ENCODE measurements at regions not wholly inside any gene's neighbourhood (a gene's known extent, or its start where the extent isn't known, plus 50 kb on each side); places are given as distances from the start of the nearest gene placed in this dataset.

DNA sequence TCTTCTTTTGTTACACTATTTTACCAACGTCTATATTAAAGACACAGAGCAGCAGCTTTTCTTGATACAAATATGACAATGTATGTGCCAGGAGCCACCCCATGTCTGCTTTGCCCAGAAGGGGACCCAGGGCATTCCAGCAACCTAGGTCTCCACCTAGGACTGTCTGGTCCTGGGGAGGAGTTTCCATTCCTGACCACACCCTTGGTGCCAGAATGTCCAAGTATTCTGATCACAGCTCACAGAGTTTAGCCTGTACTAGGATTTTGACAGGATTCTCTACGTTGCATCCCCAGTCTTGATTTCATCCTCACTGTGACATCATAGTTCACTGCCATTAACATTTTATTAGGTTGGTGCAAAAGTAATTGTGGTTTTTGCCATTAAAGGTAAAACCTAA is 224.7 kb downstream of the SREK1 start:
- TF ChIP-seq, protein P1, sequence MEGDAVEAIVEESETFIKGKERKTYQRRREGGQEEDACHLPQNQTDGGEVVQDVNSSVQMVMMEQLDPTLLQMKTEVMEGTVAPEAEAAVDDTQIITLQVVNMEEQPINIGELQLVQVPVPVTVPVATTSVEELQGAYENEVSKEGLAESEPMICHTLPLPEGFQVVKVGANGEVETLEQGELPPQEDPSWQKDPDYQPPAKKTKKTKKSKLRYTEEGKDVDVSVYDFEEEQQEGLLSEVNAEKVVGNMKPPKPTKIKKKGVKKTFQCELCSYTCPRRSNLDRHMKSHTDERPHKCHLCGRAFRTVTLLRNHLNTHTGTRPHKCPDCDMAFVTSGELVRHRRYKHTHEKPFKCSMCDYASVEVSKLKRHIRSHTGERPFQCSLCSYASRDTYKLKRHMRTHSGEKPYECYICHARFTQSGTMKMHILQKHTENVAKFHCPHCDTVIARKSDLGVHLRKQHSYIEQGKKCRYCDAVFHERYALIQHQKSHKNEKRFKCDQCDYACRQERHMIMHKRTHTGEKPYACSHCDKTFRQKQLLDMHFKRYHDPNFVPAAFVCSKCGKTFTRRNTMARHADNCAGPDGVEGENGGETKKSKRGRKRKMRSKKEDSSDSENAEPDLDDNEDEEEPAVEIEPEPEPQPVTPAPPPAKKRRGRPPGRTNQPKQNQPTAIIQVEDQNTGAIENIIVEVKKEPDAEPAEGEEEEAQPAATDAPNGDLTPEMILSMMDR (IDR thresholded peaks at IDR 0.05): no peak
- TF ChIP-seq SIN3A (IDR thresholded peaks at IDR 0.05; ENCODE audit: borderline replicate concordance, low read depth, low read length): no peak
- TF ChIP-seq, protein P2, sequence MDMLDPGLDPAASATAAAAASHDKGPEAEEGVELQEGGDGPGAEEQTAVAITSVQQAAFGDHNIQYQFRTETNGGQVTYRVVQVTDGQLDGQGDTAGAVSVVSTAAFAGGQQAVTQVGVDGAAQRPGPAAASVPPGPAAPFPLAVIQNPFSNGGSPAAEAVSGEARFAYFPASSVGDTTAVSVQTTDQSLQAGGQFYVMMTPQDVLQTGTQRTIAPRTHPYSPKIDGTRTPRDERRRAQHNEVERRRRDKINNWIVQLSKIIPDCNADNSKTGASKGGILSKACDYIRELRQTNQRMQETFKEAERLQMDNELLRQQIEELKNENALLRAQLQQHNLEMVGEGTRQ (IDR thresholded peaks at IDR 0.05; ENCODE audit: borderline replicate concordance, low read depth, low read length): no peak
- TF ChIP-seq, protein P3, sequence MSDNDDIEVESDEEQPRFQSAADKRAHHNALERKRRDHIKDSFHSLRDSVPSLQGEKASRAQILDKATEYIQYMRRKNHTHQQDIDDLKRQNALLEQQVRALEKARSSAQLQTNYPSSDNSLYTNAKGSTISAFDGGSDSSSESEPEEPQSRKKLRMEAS (IDR thresholded peaks at IDR 0.05; ENCODE audit: low read depth): no peak
- TF ChIP-seq, protein P4, sequence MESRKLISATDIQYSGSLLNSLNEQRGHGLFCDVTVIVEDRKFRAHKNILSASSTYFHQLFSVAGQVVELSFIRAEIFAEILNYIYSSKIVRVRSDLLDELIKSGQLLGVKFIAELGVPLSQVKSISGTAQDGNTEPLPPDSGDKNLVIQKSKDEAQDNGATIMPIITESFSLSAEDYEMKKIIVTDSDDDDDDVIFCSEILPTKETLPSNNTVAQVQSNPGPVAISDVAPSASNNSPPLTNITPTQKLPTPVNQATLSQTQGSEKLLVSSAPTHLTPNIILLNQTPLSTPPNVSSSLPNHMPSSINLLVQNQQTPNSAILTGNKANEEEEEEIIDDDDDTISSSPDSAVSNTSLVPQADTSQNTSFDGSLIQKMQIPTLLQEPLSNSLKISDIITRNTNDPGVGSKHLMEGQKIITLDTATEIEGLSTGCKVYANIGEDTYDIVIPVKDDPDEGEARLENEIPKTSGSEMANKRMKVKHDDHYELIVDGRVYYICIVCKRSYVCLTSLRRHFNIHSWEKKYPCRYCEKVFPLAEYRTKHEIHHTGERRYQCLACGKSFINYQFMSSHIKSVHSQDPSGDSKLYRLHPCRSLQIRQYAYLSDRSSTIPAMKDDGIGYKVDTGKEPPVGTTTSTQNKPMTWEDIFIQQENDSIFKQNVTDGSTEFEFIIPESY (IDR thresholded peaks at IDR 0.05; ENCODE audit: borderline replicate concordance, low read depth): no peak
- TF ChIP-seq YY1 (IDR thresholded peaks at IDR 0.05; ENCODE audit: low read depth): no peak
- TF ChIP-seq MEF2A (IDR thresholded peaks at IDR 0.05; ENCODE audit: borderline replicate concordance, low read depth): no peak
- TF ChIP-seq FOXJ3 (CRISPR knock-in tag; IDR thresholded peaks at IDR 0.05): no peak
- TF ChIP-seq EP300 (IDR thresholded peaks at IDR 0.05; ENCODE audit: borderline replicate concordance in 1 of 2, low read depth in 1 of 2, low read length in 1 of 2): no peak
